ENCODE measurements at regions not wholly inside any gene's neighbourhood (a gene's known extent, or its start where the extent isn't known, plus 50 kb on each side); places are given as distances from the start of the nearest gene placed in this dataset.

DNA sequence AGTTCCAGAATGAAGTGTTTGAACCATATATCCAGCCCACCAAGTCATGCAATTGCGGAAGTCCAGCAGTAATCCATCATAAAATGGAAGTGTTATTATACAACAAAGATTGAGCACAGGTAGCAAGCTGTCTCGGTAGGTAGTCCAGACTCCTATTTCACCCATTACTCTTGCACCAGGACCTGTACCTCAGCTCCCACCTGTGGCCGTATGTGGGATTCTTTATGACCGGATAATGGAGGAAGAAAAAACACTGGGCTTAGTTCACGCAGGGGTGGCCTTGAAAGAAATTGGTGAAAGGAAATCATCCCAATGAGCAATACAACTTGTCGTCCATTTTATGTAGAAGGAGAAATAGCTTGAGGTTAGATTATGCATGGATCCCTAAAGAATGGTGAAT is 216.3 kb downstream of the ESM1 start:
- TF ChIP-seq EP300 (IDR thresholded peaks at IDR 0.05): no peak
- TF ChIP-seq, protein P1, sequence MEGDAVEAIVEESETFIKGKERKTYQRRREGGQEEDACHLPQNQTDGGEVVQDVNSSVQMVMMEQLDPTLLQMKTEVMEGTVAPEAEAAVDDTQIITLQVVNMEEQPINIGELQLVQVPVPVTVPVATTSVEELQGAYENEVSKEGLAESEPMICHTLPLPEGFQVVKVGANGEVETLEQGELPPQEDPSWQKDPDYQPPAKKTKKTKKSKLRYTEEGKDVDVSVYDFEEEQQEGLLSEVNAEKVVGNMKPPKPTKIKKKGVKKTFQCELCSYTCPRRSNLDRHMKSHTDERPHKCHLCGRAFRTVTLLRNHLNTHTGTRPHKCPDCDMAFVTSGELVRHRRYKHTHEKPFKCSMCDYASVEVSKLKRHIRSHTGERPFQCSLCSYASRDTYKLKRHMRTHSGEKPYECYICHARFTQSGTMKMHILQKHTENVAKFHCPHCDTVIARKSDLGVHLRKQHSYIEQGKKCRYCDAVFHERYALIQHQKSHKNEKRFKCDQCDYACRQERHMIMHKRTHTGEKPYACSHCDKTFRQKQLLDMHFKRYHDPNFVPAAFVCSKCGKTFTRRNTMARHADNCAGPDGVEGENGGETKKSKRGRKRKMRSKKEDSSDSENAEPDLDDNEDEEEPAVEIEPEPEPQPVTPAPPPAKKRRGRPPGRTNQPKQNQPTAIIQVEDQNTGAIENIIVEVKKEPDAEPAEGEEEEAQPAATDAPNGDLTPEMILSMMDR (IDR thresholded peaks at IDR 0.05): no peak

Measured in suprapubic skin (tissue), 3 donors.